GM18858 (cell line): ENCODE measurements at regions not wholly inside any gene's neighbourhood (a gene's known extent, or its start where the extent isn't known, plus 50 kb on each side); places are given as distances from the start of the nearest gene placed in this dataset.

Experiments
- ATAC-seq: cut with Tn5 transposase; IDR thresholded peaks from one replicate; pipeline ENCODE4 v1.9.1; 2021; ENCODE audit not compliant: unreplicated experiment

DNA sequence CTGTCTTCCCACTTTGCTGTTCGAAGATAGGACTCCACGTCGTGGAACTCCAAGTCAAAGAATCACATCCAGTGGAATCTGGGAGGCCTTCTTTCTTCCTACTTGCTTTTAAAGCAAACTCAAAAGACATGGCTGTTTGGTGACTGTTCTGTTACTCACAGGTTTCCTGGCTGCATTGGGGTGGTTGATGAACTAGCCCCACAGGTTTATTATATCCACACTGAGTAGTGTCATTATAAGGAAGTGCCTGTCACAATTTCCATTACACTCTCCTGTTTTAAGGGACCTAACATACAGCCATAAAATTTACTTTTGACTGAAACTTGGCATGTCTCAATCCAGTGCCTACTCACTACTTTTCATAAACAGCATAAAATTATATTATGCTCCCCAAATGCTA, 287.3 kb upstream of the SP4 start:
- no peak for ATAC-seq

DNA sequence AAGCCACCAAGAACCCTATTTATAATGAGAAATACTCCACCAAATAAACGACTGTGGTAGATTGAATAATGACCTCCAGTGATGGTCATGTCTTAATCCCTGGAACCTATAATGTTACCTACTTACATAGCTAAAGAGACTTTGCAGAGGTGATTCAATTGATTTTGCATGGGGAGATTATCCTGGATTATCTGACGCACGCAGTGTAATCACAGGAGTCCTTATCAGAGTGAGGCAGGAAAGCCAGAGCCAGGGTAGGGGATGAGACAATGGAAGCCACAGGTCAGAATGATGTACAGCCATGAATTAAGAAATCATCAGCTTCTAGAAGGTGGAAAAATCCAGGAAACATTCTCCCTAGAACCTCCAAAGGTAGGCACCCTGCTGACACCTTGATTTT, 286.4 kb upstream of the SP4 start:
- ATAC-seq = no peak

DNA sequence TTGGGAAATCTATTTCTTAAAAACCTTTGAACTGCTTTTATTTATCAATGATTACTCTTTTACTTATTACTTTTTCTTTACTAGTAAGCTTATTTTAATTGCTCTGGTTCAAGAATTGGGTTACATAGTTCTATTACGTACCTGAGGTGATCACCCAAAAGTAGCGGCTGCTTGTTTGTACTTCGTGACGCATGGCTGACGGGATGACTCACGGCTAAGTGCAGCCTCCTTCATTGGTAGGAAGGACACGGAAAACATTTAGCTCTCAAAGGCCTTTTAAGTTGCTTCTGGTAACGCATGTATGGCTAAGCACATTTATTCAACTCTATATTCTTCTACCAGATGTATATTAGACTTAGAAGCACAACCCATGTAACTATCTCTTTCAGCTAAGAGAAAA, 285.8 kb upstream of the SP4 start:
- ATAC-seq = no peak

DNA sequence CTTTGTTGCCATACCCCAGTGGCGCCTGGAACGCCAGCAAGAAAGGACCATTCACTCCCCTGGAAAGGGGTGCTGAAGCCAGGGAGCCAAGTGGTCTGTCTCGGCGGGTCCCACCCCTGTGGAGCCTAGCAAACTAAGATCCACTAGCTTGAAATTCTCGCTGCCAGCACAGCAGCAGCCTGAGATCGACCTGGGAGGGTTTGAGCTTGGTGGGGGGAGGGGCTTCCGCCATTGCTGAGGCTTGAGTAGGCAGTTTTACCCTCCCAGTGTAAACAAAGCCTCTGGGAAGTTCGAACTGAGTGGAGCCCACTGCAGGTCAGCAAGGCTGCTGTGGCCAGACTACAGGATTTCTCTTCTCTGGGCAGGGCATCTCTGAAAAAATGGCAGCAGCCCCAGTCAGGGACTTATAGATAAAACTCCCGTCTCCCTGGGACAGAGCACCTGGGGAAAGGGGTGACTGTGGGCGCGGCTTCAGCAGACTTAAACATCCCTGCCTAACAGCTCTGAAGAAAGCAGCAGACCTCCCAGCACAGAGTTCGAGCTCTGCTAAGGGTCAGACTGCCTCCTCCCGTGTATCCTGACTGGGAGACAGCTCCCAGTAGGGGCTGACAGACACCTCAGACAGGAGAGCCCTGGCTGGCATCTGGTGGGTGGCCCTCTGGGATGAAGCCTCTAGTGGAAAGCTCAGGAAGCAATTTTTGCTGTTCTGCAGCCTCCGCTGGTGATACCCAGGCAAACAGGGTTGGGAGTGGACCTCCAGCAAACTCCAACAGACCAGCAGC, 281.1 kb upstream of the SP4 start:
- no peak for ATAC-seq

DNA sequence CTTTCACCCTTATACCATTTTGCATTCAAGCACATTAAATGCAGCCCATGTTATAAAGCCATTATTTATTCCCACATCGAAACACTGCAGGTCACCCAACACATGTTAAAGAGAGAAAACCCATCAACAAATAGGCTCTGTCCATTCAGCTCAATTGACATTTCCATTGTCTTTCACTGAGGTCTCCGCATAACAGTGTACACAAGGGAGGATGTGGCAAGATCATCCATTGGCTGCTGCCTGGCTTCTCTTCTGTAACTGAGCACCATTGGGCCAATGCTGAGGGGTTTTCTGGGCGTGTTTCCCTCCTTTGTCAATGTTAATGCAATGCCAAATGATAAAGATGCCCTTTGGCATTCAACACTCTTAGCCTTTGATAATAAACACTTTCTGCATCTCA, 278.1 kb upstream of the SP4 start:
- no peak for ATAC-seq

DNA sequence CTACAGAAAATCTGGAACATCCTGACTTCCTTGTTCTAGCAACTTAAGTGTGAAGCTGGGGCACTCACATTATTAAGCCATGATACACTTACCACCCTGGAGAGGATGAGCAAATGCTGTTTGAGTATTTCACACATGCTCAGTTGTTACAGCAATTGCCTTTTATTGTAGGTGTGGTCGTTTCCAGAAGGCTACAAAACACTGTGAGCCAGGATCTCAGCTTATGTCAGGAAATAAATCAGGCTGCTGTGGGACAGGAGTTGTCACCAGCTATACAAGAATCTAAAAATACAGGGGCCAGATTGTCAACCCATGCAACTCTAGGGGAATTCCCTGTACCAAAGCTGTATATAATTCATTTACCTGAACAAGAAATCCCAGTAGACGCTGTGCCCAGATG, 273.3 kb upstream of the SP4 start:
- ATAC-seq = no peak

DNA sequence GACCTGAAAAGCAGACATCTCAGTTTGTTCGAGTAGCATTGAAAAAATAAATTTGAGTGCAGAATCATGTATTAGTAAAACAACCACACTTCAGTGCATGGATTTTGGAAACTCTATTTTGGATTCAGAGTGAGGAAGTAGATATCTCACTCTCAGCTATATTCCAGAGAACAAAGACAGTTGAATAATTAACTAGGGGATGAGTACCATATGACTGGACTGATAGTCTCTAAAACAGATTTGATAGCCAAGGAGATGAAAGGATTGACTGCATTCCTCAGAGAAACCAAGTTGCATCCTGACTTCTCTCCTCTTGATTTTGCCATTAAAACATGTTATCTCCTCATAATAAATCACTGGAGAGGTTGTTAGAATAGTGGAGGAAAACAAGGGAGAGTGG, 268.4 kb upstream of the SP4 start:
- no peak for ATAC-seq

DNA sequence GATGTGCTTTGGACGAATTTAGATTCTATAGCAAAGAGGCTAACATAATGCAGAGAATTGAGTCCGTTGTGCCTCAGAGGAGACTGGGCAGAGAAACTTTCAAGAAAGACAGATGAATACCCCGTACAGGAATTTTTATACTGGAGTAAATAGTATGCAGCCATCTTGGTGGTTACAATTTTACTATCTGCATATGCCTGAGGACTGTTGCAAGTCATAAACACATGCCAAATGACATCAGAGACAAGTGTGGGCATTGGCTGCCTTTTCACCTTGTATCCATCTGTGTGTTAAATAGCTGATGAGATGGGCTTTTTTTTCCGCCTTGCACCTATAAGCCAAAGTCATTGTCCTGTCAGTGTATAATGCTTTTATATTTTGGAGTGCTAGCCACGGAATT, 267.5 kb upstream of the SP4 start:
- ATAC-seq = no peak

DNA sequence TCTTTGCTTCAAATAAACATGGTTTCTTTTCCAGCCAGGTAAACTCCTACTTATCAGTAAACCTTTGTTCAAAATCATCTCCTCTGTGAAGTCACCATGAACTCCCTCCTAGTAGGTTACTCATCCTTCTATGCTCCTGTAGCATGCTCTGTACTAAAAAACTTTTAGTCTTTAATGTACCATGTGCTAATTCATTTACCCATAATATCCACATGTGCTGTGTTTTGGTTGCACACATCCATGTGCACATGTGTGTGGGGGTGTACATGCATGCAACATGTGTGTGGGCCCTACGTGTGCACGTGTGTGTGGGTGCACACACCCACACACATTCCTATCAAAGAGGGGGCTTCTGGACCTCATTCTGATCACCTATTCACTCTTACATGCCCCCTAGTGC, 259.9 kb upstream of the SP4 start:
- no peak for ATAC-seq

DNA sequence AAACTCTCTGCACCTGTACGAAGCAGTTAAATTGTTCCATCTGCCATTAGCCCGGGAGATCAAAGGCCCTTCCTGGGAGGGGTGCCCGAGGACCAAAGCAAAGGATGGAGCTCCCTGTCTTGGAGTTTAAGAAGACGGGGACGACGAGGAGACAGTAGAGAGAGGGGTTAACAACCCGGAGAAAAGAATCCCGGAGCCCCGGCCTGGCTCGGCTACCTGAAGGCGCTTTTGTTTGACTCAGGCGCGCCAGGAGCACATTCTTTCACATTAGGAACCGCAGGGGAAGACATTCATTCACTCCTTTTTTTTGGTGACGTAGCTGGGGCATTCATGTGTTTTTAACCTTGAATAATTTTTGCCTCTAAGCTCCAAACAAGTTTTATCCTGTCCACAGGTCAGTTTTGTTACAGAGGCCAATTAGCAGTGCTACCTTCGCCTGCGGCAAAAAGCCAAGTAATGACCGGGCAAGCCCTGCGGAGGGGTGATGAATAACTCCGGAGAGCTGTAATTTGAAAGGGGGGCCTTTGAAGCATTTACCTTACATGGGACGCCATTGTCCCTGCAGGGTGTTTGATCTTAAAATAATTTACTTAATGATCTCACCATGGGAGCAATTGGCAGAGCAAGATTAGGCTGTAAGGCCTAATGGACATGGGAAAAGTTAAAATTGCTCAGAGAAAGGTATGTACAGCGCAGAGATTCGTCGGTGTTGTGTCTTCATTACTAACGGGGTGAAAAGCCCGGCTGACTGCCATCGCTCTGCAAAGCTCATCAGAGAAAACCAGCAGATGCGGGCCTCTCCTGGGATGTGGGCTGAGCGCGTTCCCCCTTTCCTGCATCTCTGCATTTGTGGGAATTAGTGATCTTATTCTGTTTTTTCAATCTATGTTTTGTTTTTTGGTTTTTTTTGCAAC, 258.0 kb upstream of the SP4 start:
- ATAC-seq = no peak

DNA sequence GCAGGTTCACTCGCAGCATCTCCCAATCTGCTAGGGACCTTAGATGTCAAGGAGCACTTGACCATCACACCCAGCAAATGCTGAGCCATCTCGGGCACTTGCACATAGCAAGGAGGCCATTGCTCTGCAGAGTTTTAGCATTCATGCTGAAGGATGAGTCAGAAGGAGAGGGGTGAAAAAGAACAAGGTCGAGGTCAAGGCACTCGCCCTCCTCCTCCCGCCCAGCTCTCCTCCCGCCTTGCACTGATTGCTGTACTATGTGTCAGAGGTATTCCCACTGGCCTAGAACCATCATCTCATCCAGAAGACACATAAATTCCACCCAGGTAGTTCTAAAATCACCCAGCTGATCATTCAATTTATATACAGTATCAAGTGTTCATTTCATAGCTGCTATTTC, 255.1 kb upstream of the SP4 start:
- no peak for ATAC-seq

DNA sequence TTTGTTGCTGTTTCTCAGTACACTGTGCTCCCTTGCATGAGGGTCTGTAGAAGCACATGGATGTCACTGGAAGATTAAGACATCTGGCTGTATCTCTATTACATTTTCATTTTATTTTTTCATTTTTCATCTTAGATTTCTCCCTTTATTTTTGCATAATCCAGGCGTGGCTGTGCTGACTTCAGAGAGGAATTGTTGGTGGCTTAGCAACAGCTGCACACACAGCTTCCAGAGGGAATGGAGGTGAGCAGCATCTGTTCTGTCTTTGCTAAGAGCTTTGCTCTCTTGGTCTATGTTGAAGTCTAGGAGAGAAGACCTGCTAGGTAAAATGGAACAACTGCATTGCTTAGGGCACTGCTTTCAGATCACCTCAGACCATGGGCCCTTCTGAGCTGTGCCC, 254.4 kb upstream of the SP4 start:
- ATAC-seq = no peak

DNA sequence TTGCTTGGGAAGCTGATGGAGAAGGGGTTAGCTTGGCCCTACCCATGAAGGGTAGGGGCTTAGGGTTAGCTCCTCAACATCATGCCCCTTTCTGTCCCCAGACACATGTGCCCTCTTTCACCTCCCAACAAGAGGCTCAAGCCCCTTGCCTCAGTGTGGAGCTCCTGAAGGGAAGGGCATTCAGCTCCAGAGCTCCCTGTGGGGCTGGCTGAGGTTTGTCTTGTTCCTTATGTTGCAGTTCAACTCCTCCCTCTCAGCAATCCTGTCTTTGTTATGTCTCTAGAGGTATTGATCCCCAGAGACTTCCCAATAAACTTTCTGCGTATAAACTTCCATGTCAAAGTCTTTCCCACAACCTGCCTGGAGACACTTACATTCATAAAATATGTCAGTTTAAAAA, 252.2 kb upstream of the SP4 start:
- ATAC-seq = no peak

DNA sequence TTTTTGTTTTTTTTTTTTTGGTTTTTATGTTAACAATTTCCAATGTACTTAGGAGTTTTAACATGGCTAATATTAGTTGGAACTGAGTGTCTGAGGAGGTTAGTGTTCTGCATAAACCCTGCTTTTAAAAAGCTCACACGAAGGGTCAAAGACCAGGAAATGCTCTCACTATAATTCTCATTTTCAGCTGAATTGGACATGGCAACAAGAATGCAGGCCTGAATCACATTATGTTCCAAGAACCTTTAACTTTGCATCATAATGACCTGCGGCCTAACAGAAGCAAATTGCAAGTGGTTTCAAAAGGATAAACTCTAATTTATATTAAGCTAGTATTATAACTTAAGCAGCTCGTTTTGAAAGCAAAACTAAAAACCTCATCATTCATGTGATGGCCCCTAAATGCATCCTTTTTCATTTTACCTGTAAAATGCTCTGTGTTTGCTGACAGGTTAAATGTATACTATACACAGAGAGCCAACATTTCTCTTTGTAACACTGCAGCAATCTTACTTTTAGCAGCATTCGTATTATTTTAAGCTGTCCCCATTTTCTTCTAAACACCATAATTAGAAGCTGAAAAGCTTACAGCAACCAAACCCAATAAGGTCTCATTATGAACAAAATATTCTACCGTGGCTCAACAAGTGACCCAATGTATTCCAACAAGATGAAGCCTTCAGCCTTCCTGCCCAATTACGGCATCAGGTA, 242.8 kb upstream of the SP4 start:
- no peak for ATAC-seq

DNA sequence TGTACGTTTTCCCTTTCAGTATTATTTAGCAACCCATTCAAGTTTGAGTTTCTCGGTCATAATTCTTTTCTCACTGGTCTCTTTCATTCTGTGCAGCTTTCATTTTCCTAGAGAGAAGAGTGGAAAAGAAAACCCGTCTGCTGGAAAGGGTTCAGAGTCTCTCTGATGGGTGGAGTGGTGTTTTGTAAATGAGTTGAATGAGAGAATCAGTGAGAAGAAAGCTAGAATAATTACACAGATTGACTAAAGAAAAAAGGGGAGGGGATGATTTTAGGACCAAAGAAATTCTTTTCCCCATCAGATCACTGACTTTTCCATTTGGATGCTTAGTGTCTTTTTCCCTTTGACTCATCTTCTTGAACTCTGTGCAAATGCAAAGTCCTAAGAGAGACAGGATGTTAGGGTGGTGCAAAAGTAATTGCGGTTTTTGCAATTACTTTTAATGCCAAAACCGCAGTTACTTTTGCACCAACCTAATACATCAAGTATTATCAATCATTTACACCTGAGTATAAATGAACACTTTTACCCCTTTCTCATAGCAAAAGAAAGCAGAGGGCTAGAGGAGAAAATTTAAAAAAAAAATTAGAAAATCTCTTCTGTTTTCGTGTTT, 242.1 kb upstream of the SP4 start:
- no peak for ATAC-seq

DNA sequence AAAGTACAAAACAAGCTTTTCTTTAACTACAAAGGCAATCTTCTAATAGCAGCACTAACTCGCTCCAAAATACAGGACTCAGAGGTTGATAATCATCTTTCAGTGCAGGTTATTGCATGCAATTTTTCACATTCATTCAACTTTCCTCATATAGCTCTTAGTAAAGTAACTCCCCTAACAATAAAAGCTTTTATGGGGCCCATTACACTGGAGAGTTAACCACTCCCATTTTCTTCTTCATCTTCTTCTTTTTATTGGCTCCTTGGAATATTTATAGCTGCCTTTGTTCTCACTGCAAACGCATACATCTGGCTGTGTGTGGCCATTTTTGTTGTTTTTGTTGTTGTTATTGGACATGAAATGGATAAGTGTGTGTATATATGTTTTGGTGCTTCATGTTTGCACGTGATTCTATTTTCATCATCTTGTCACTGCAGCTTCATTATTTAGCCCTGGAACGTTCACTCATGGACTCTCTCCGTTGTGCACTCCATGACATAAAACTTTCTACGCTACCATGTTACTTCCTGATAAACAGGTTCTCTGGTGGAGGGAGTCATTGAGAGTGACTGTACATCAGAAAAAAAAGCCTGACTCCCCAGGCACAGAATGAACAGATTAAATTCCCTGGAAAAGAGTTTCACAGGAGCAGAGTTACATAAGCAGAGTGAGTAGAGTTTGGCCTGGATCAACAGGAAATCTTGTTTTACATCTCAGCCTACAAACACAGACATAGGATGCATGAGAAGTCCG, 236.4 kb upstream of the SP4 start:
- ATAC-seq = no peak

DNA sequence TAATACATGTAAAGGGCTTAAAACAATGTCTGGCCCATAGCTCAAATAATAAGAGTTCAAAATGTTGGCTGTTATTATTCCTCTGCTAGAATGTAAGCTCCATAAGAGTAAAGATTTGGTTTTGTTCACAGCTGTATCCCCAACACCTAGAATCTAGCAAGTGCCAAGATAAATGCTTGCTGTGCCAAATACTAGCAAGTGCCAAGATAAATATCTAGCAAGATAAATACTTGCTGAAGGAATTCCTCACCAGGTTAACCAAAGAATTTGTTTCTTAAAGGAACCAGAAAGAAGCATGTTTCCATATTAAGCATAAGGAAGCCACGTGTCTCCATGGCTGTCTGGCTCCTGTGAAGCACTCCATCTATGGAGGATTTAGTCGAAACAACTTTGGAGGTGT, 235.2 kb upstream of the SP4 start:
- no peak for ATAC-seq

DNA sequence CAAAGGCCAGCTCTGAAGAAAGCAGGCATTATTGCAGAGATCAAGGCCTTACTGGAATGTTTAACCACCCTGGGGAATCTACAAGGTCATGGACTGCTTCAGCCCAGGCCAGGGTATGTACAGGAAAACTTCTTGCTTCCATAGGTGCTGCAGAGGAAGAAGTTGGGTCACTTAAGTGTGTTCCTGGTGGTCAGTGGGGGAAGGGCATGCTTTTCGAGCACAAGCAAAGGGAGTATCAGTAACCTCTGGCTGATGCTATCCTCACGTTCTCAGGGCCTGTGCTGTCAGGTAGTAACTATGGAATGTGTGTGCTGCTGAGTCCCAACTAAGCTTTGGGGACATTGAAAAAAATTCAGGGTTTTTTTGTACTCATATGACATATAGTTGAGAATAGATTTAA, 234.0 kb upstream of the SP4 start:
- no peak for ATAC-seq

DNA sequence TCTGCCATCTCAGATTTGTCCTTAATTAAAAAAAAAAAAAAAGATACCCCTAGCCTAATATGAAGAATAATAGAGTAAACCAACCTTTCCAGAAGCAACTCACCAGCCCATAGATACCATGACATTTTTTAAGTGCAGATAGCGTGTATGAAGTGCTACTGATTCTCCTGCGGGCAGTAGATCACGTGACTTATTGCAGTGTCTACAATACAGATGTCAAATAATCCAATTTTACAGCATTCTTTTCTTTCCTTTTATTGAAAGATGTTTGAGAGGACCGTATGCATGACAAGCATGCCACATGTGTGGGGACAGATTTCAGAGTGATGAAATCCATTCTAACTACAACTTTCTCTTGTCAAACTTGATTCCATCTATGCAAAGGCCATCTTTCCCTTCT, 232.9 kb upstream of the SP4 start:
- ATAC-seq = no peak

DNA sequence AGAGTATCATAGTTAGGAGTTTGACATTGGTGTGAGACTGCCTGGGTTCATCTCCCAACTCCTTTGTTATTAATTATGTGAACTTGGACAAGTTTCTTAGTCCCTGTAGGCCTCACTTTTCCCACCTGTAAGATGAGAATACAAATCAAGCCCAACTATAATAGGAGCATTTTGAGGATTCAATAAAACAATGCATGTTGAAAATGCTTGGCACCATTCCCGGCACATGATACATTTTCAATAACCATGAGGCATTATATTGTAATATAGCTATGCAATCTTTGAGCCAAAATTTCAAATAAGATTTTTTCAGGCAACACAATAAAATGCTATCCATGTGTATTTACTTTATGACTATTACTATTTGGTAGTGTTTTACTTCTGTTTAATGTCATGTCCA, 229.0 kb upstream of the SP4 start:
- ATAC-seq = no peak

DNA sequence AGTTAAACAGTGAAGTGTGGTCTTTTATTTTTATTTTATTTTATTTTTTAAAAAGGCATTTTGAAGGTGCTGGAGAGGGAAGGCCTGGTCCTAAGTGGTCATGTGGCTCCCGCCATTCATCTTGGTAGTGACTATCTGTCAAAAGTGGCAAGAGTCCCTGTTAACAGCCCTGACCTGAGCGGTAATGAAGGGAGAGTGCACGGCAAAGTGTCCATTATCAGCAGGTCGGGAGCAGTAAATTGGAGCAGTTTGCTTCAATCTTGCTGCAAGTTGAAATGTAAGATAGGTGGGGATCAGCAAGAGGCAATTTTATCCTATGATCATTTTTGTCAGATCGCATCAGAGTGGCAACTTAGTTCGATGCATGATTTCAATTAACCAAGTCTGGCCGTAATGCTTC, 227.4 kb upstream of the SP4 start:
- no peak for ATAC-seq
